ENCODE measurements at regions not wholly inside any gene's neighbourhood (a gene's known extent, or its start where the extent isn't known, plus 50 kb on each side); places are given as distances from the start of the nearest gene placed in this dataset.

DNA sequence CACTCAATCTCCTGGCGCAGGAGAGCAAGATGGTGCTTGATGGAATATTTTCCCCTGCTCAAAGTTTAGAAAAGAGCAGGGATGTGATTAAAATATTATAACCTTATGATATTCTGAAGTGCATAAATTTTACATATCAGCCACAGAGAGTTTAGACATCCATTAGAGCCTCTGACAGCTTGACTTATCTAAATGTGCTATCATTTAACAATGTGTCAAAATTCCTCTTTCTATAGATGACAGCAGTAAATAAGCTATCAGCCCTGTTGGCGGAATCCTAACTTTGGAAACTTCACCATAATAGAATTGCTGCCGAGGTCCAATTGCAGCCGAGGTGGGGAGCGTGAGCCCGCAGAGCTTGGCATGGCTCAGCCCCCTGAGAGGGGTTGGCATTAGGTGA lies 117.7 kb upstream of the MYL2 start:
- Histone ChIP-seq H3K79me2 (ENCODE audit: control insufficient read depth, low read length) (no peaks in the 10 kb centered on the region), H3K36me3 (ENCODE audit: control insufficient read depth, low read length) (no peaks in the 10 kb centered on the region), H3K27me3 (ENCODE audit: control insufficient read depth, low read length) (peaks cover 43% of the 10 kb centered on the region), H3K4me3 (ENCODE audit: low read length) (no peak overlapping the region), H3K4me1 (ENCODE audit: control insufficient read depth, low read length) (no peaks in the 10 kb centered on the region), H4K20me1 (ENCODE audit: control insufficient read depth, insufficient read depth, low read depth, low read length) (no peaks in the 10 kb centered on the region), H3F3A (ENCODE audit: control insufficient read depth, insufficient read depth) (no peaks in the 10 kb centered on the region), H3K27ac (ENCODE audit: low read depth, low read length) (no peak overlapping the region), H3K9me2 (replicated peaks; ENCODE audit: control insufficient read depth, low read length) (no peaks in the 10 kb centered on the region), H3K9me3 (ENCODE audit: control insufficient read depth, insufficient read depth, low read length) (no peaks in the 10 kb centered on the region), H3K4me2 (ENCODE audit: low read length) (no peak overlapping the region)
- TF ChIP-seq, protein P1, sequence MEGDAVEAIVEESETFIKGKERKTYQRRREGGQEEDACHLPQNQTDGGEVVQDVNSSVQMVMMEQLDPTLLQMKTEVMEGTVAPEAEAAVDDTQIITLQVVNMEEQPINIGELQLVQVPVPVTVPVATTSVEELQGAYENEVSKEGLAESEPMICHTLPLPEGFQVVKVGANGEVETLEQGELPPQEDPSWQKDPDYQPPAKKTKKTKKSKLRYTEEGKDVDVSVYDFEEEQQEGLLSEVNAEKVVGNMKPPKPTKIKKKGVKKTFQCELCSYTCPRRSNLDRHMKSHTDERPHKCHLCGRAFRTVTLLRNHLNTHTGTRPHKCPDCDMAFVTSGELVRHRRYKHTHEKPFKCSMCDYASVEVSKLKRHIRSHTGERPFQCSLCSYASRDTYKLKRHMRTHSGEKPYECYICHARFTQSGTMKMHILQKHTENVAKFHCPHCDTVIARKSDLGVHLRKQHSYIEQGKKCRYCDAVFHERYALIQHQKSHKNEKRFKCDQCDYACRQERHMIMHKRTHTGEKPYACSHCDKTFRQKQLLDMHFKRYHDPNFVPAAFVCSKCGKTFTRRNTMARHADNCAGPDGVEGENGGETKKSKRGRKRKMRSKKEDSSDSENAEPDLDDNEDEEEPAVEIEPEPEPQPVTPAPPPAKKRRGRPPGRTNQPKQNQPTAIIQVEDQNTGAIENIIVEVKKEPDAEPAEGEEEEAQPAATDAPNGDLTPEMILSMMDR (IDR thresholded peaks at IDR 0.05; ENCODE audit: low read depth, low read length, poor library complexity, severe bottlenecking): no peak
- TF ChIP-seq EZH2phosphoT487 (IDR thresholded peaks at IDR 0.05; ENCODE audit: borderline replicate concordance, low read length): no peak

GRCh38 chr12:111037047-111037446 lies 116.7 kb upstream of the MYL2 start:
- Histone ChIP-seq H3K79me2 (ENCODE audit: control insufficient read depth, low read length) (no peaks in the 10 kb centered on the region), H3K27ac (ENCODE audit: low read depth, low read length) (no peak overlapping the region), H3K27me3 (ENCODE audit: control insufficient read depth, low read length) (peaks cover 51% of the 10 kb centered on the region)

DNA sequence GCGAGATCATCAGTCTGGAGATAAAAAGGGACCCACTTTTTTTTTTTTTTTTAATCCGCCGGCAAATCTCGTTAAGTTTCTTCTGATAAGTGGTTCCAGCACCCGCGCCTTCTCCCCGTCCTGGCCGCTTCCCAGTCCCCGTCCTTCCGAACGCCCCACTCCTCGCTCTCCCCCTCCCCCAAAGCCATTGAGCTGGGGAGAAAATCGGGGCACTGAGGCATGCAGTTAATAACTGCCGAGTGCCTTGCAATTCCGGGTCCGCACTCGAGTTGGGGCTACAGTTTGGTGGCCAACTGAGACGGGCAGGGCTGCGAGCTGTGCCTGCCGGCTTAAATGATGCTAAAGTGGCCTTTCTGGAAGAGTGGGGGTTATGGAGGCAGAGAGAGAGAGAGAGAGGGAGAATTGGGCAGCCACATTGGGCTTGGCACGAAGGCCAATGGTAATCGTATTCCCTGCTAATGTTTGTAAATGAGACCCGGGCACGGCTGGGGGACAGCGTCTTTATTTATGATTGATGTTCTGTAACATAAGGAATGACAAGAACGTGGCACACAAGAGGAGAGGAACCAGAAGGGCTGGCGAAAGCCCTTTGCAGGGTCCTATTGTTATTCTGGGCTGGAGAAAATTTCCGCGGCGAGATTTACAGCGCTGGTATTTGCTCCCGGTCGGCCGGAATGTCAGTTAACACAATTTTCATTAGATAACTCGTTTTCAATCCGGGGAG lies 115.4 kb upstream of the MYL2 start:
- Histone ChIP-seq H3K36me3 (ENCODE audit: control insufficient read depth, low read length) (no peaks in the 10 kb centered on the region), H3K79me2 (ENCODE audit: control insufficient read depth, low read length) (no peaks in the 10 kb centered on the region), H3K4me1 (ENCODE audit: control insufficient read depth, low read length) (no peaks in the 10 kb centered on the region), H3F3A (ENCODE audit: control insufficient read depth, insufficient read depth) (no peaks in the 10 kb centered on the region), H3K4me3 (ENCODE audit: low read length) (no peak overlapping the region), H3K9me2 (replicated peaks; ENCODE audit: control insufficient read depth, low read length) (no peaks in the 10 kb centered on the region), H3K4me2 (ENCODE audit: low read length) (no peak overlapping the region), H3K27ac (ENCODE audit: low read depth, low read length) (no peak overlapping the region), H3K27me3 (ENCODE audit: control insufficient read depth, low read length) (peaks cover 51% of the 10 kb centered on the region), H4K20me1 (ENCODE audit: control insufficient read depth, insufficient read depth, low read depth, low read length) (no peaks in the 10 kb centered on the region), H3K9me3 (ENCODE audit: control insufficient read depth, insufficient read depth, low read length) (no peaks in the 10 kb centered on the region)
- peak; percentile 94 for TF ChIP-seq EZH2phosphoT487 (IDR thresholded peaks at IDR 0.05; ENCODE audit: borderline replicate concordance, low read length)
- TF ChIP-seq, protein P1 (IDR thresholded peaks at IDR 0.05; ENCODE audit: low read depth, low read length, poor library complexity, severe bottlenecking): no peak

More at GRCh38 chr12:111037047-111037446, 116.7 kb upstream of the MYL2 start:
- TF ChIP-seq, protein P1 (IDR thresholded peaks at IDR 0.05; ENCODE audit: low read depth, low read length, poor library complexity, severe bottlenecking): no peak
- no peak for TF ChIP-seq EZH2phosphoT487 (IDR thresholded peaks at IDR 0.05; ENCODE audit: borderline replicate concordance, low read length)
- no peaks in the 10 kb centered on the region for H4K20me1 ChIP-seq (ENCODE audit: control insufficient read depth, insufficient read depth, low read depth, low read length)
- no peaks in the 10 kb centered on the region for H3K4me1 ChIP-seq (ENCODE audit: control insufficient read depth, low read length)
- H3K9me3 ChIP-seq (ENCODE audit: control insufficient read depth, insufficient read depth, low read length): no peaks in the 10 kb centered on the region
- no peaks in the 10 kb centered on the region for H3F3A ChIP-seq (ENCODE audit: control insufficient read depth, insufficient read depth)
- no peaks in the 10 kb centered on the region for H3K9me2 ChIP-seq (replicated peaks; ENCODE audit: control insufficient read depth, low read length)
- H3K4me2 ChIP-seq (ENCODE audit: low read length): no peak overlapping the region
- H3K36me3 ChIP-seq (ENCODE audit: control insufficient read depth, low read length): no peaks in the 10 kb centered on the region
- no peak overlapping the region for H3K4me3 ChIP-seq (ENCODE audit: low read length)
